ENCODE measurements at regions not wholly inside any gene's neighbourhood (a gene's known extent, or its start where the extent isn't known, plus 50 kb on each side); places are given as distances from the start of the nearest gene placed in this dataset.

GRCh38 chr4:175871774-175872405 is 59.8 kb upstream of the GPM6A start:
- no peak for DNase-seq (ENCODE audit: low read depth in 4 of 4, low spot score in 3 of 4)

- no peak for DNase-seq (ENCODE audit: low read depth in 4 of 4, low spot score in 3 of 4)
Measured at GRCh38 chr4:175873707-175874106, 61.6 kb upstream of the GPM6A start.

GRCh38 chr4:175874306-175874705 is 62.2 kb upstream of the GPM6A start:
- DNase-seq (ENCODE audit: low read depth in 4 of 4, low spot score in 3 of 4), result no peak

GRCh38 chr4:175875993-175876771 is 64.1 kb upstream of the GPM6A start:
- no peak for DNase-seq (ENCODE audit: low read depth in 4 of 4, low spot score in 3 of 4)

GRCh38 chr4:175882891-175883290 is 70.8 kb upstream of the GPM6A start:
- DNase-seq (ENCODE audit: low read depth in 4 of 4, low spot score in 3 of 4), result no peak

- DNase-seq (ENCODE audit: low read depth in 4 of 4, low spot score in 3 of 4), result no peak
Measured at GRCh38 chr4:175884048-175884447, 72.0 kb upstream of the GPM6A start.

- DNase-seq (ENCODE audit: low read depth in 4 of 4, low spot score in 3 of 4), result no peak
Measured at GRCh38 chr4:175891231-175891630, 79.2 kb upstream of the GPM6A start.

- DNase-seq (ENCODE audit: low read depth in 4 of 4, low spot score in 3 of 4), result no peak
Measured at GRCh38 chr4:175891851-175892250, 79.8 kb upstream of the GPM6A start.

GRCh38 chr4:175905925-175906324 is 93.9 kb upstream of the GPM6A start:
- DNase-seq (ENCODE audit: low read depth in 4 of 4, low spot score in 3 of 4), result no peak

- no peak for DNase-seq (ENCODE audit: low read depth in 4 of 4, low spot score in 3 of 4)
Measured at GRCh38 chr4:175906384-175906783, 94.3 kb upstream of the GPM6A start.

- no peak for DNase-seq (ENCODE audit: low read depth in 4 of 4, low spot score in 3 of 4)
Measured at GRCh38 chr4:175910700-175911099, 98.6 kb upstream of the GPM6A start.

- DNase-seq (ENCODE audit: low read depth in 4 of 4, low spot score in 3 of 4), result no peak
Measured at GRCh38 chr4:175916626-175917351, 104.7 kb upstream of the GPM6A start.

GRCh38 chr4:175927121-175927520 is 115.1 kb upstream of the GPM6A start:
- DNase-seq (ENCODE audit: low read depth in 4 of 4, low spot score in 3 of 4), result no peak

GRCh38 chr4:175929441-175929840 is 117.4 kb upstream of the GPM6A start:
- DNase-seq (ENCODE audit: low read depth in 4 of 4, low spot score in 3 of 4), result no peak

GRCh38 chr4:175929932-175930331 is 117.9 kb upstream of the GPM6A start:
- no peak for DNase-seq (ENCODE audit: low read depth in 4 of 4, low spot score in 3 of 4)

- no peak for DNase-seq (ENCODE audit: low read depth in 4 of 4, low spot score in 3 of 4)
Measured at GRCh38 chr4:175930471-175930870, 118.4 kb upstream of the GPM6A start.

GRCh38 chr4:175932116-175932515 is 120.1 kb upstream of the GPM6A start:
- DNase-seq (ENCODE audit: low read depth in 4 of 4, low spot score in 3 of 4), result no peak

- no peak for DNase-seq (ENCODE audit: low read depth in 4 of 4, low spot score in 3 of 4)
Measured at GRCh38 chr4:175934506-175934905, 122.4 kb upstream of the GPM6A start.

- no peak for DNase-seq (ENCODE audit: low read depth in 4 of 4, low spot score in 3 of 4)
Measured at GRCh38 chr4:175935016-175935661, 123.1 kb upstream of the GPM6A start.

- no peak for DNase-seq (ENCODE audit: low read depth in 4 of 4, low spot score in 3 of 4)
Measured at GRCh38 chr4:175944126-175944910, 121.3 kb upstream of the WDR17 start.
